ENCODE measurements at regions not wholly inside any gene's neighbourhood (a gene's known extent, or its start where the extent isn't known, plus 50 kb on each side); places are given as distances from the start of the nearest gene placed in this dataset.

GRCh38 chr11:43545610-43546009 is 134.9 kb upstream of the HSD17B12 start:
- DNase-seq (ENCODE audit: low spot score): no peak
- intact Hi-C loops (cut with DNase I): no loop called here

- intact Hi-C loops (cut with DNase I): no loop called here
- DNase-seq (ENCODE audit: low spot score): no peak
These were observed 133.7 kb upstream of the HSD17B12 start for GRCh38 chr11:43546561-43547429.

- intact Hi-C loops (cut with DNase I): no loop called here
These were observed 133.1 kb upstream of the HSD17B12 start for GRCh38 chr11:43547430-43547831.

GRCh38 chr11:43547889-43548381 is 132.6 kb upstream of the HSD17B12 start:
- peak; percentile 81 for DNase-seq (ENCODE audit: low spot score)
- intact Hi-C loops (cut with DNase I): no loop called here

More at GRCh38 chr11:43547430-43547831, 133.1 kb upstream of the HSD17B12 start:
- no peak for DNase-seq (ENCODE audit: low spot score)

- intact Hi-C loops (cut with DNase I): no loop called here
These were observed 131.6 kb upstream of the HSD17B12 start for GRCh38 chr11:43548916-43549315.

GRCh38 chr11:43549624-43550023 is 130.9 kb upstream of the HSD17B12 start:
- no peak for DNase-seq (ENCODE audit: low spot score)
- intact Hi-C loops (cut with DNase I): no loop called here

More at GRCh38 chr11:43548916-43549315, 131.6 kb upstream of the HSD17B12 start:
- DNase-seq (ENCODE audit: low spot score): no peak

- DNase-seq (ENCODE audit: low spot score): no peak
- intact Hi-C loops (cut with DNase I): no loop called here
These were observed 129.8 kb upstream of the HSD17B12 start for GRCh38 chr11:43550714-43551113.

- intact Hi-C loops (cut with DNase I): no loop called here
- no peak for DNase-seq (ENCODE audit: low spot score)
These were observed 126.4 kb upstream of the HSD17B12 start for GRCh38 chr11:43554148-43554473.

GRCh38 chr11:43555186-43555585 is 125.4 kb upstream of the HSD17B12 start:
- intact Hi-C loops (cut with DNase I): no loop called here
- no peak for DNase-seq (ENCODE audit: low spot score)

GRCh38 chr11:43555816-43556611 is 124.5 kb upstream of the HSD17B12 start:
- intact Hi-C loops (cut with DNase I): no loop called here
- no peak for DNase-seq (ENCODE audit: low spot score)

- intact Hi-C loops (cut with DNase I): no loop called here
- no peak for DNase-seq (ENCODE audit: low spot score)
These were observed 123.7 kb upstream of the HSD17B12 start for GRCh38 chr11:43556612-43557375.

- no peak for DNase-seq (ENCODE audit: low spot score)
- intact Hi-C loops (cut with DNase I): no loop called here
These were observed 122.9 kb upstream of the HSD17B12 start for GRCh38 chr11:43557553-43558110.

GRCh38 chr11:43558146-43558545 is 122.4 kb upstream of the HSD17B12 start:
- intact Hi-C loops (cut with DNase I): no loop called here
- no peak for DNase-seq (ENCODE audit: low spot score)

GRCh38 chr11:43558556-43559127 is 121.9 kb upstream of the HSD17B12 start:
- DNase-seq (ENCODE audit: low spot score): no peak
- intact Hi-C loops (cut with DNase I): no loop called here

GRCh38 chr11:43561832-43562231 is 118.7 kb upstream of the HSD17B12 start:
- no peak for DNase-seq (ENCODE audit: low spot score)
- intact Hi-C loops (cut with DNase I): no loop called here

GRCh38 chr11:43567396-43567975 is 113.1 kb upstream of the HSD17B12 start:
- intact Hi-C loops (cut with DNase I): loop anchor here in 1 of 2 donors (5.0 kb wide), 1 partner anchor 60 kb away; no protein-coding TSS in a partner anchor

GRCh38 chr11:43573233-43573632 is 107.3 kb upstream of the HSD17B12 start:
- no peak for DNase-seq (ENCODE audit: low spot score)
- intact Hi-C loops (cut with DNase I): loop anchor here in 1 of 2 donors (10.0 kb wide), 1 partner anchor 272 kb away; no protein-coding TSS in a partner anchor

More at GRCh38 chr11:43567396-43567975, 113.1 kb upstream of the HSD17B12 start:
- no peak for DNase-seq (ENCODE audit: low spot score)

- no peak for DNase-seq (ENCODE audit: low spot score)
- intact Hi-C loops (cut with DNase I): loop anchor here in 1 of 2 donors (10.0 kb wide), 1 partner anchor 271 kb away; no protein-coding TSS in a partner anchor
These were observed 106.7 kb upstream of the HSD17B12 start for GRCh38 chr11:43573873-43574272.

All from posterior vena cava (tissue), 2 donors.